ENCODE measurements at regions not wholly inside any gene's neighbourhood (a gene's known extent, or its start where the extent isn't known, plus 50 kb on each side); places are given as distances from the start of the nearest gene placed in this dataset.
A peak's percentile ranks its signal among the peaks of the same experiment; 100 is the strongest.

- H3K4me3 Mint-ChIP-seq: no peak overlapping the region
- peaks cover 5% of the 10 kb centered on the region for H3K4me1 Mint-ChIP-seq
- no peaks in the 10 kb centered on the region for H3K9me3 Mint-ChIP-seq
- DNase-seq (ENCODE audit: low spot score in 2 of 2) (no peak), ATAC-seq (no peak)
- no peak overlapping the region for H3K27ac Mint-ChIP-seq
- no peaks in the 10 kb centered on the region for H3K36me3 Mint-ChIP-seq
Measured at GRCh38 chr6:139551376-139551775, 176.9 kb upstream of the CITED2 start.

DNA sequence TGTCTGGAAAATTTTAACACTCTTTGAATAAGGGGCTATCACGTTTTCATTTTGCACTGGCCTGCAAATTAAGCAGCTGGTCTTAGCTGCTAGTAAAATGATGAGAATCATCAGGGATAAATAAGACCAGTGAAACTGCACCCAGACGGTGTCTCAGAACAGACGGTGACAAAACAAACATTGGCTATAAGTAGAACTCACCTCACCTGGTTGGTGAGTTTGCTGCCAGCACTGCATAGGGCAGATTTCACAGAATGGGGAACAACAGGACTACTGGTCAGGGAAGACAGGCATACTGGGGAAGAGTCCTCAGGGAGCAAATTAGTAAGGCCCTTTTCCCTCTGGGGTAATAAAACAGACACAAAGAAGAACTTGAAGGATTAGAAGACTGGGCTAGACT lies 175.9 kb upstream of the CITED2 start:
- peaks cover 10% of the 10 kb centered on the region for H3K4me1 Mint-ChIP-seq
- H3K9me3 Mint-ChIP-seq: no peaks in the 10 kb centered on the region
- no peaks in the 10 kb centered on the region for H3K36me3 Mint-ChIP-seq
- H3K27ac Mint-ChIP-seq: no peak overlapping the region
- H3K4me3 Mint-ChIP-seq: no peak overlapping the region
- ATAC-seq: no peak
- no peak for DNase-seq (ENCODE audit: low spot score in 2 of 2)

GRCh38 chr6:139549561-139550070 lies 175.2 kb upstream of the CITED2 start:
- H3K36me3 Mint-ChIP-seq: no peaks in the 10 kb centered on the region
- no peak for DNase-seq (ENCODE audit: low spot score in 2 of 2)
- ATAC-seq: peak; percentile 82
- peaks cover 12% of the 10 kb centered on the region for H3K4me1 Mint-ChIP-seq
- H3K4me3 Mint-ChIP-seq: no peak overlapping the region
- H3K27ac Mint-ChIP-seq: no peak overlapping the region
- no peaks in the 10 kb centered on the region for H3K9me3 Mint-ChIP-seq

DNA sequence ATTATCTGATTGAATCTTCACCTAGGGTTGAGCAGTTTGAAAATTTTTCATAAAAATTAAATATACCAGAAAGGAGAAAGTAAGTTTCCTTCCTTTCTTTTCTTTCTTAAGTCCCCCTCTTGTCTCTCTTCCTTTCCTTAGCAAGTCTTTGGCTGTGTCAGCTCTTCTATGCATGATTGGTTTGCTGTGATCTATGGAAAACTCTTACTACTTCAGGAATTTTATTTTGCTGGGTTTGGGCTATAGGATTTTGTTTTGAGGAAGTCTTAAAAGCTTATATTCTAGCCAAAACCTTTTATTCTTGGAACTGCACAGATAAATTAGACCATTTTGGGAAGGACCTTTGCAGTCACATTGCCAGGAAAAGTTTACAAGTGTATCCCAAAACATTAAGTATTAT lies 173.4 kb upstream of the CITED2 start:
- ATAC-seq (no peak), DNase-seq (ENCODE audit: low spot score in 2 of 2) (no peak)
- Mint-ChIP-seq H3K36me3 (no peaks in the 10 kb centered on the region), H3K9me3 (no peaks in the 10 kb centered on the region), H3K27ac (no peak overlapping the region), H3K4me3 (no peak overlapping the region), H3K4me1 (peaks cover 22% of the 10 kb centered on the region)

DNA sequence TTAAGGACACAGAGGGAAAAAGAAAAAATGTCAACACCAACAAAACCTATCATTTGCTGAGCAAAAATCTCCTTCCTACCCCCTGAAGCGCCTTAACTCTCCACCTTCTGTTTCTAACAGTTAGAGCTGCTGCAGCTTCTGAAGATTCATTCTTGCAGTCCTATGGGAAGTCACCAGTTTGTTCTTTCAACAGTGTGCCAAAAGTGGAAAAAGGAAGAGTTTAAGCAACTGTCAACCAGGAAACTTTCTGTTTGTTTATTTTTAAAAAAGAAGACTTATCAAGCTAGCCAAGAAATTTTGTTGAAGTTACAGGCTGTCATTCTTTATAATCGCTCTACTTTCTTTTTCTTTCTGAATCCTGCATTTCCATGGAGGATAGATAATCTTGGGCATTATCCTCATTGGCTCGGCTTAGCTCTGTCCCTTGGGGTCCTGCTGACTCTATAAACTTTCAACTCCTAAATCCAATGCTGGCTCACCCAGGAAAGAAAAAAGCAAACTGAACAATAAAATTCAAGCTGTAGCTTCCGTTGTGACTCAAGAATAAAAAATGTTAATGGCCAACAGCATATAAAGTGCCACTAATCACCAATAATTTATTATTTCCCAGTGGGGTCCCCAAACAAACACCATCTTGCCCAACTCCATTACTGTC lies 172.8 kb upstream of the CITED2 start:
- H3K4me1 Mint-ChIP-seq: peaks cover 24% of the 10 kb centered on the region
- no peak overlapping the region for H3K4me3 Mint-ChIP-seq
- H3K9me3 Mint-ChIP-seq: no peaks in the 10 kb centered on the region
- H3K27ac Mint-ChIP-seq: no peak overlapping the region
- no peaks in the 10 kb centered on the region for H3K36me3 Mint-ChIP-seq
- DNase-seq (ENCODE audit: low spot score in 2 of 2): no peak
- ATAC-seq: no peak

- H3K9me3 Mint-ChIP-seq: no peaks in the 10 kb centered on the region
- no peak overlapping the region for H3K4me3 Mint-ChIP-seq
- peaks cover 29% of the 10 kb centered on the region for H3K4me1 Mint-ChIP-seq
- H3K27ac Mint-ChIP-seq: no peak overlapping the region
- H3K36me3 Mint-ChIP-seq: no peaks in the 10 kb centered on the region
- DNase-seq (ENCODE audit: low spot score in 2 of 2) (no peak), ATAC-seq (no peak)
Measured at GRCh38 chr6:139546106-139546472, 171.6 kb upstream of the CITED2 start.

DNA sequence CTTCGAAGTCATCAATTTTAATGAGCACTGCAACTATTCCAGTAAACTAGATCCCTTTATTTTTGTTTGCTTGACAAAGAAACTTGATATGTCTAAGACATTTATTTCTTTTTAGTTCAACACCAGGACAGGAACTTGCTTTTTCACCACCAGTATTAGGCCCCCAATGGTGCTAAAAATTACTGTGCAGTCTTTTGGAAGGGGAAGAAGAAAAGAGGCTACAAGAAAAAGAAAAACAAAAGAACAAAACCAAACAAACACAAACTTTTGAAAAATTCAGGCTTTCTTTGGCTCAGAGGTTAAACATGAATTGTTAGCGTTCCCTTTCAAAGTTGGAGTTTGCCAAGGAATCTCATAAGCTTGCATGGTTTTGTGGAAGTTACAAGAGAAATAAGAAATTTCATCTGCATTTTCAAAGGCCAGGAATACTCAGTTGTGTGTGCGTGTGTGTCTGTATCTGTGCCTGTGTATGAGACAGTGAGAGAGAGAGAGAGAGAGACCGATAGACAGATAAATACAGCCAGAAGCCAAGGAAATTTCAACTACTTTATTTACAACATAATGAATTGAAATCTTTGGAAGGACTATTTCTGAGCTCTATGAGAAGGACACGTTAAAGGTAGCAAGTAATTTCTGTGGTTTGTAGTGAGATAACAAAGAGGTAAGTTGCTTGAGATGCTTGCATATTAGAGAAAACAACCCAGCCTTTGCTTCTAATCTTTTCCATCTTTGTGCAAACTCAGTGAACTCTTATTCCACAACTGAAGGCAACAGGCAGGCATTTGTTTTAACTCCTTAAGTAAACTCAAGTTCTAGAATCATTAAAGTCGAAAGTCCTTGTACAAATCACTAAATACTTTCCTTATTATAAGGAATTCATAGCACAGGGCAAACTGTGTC lies 171.0 kb upstream of the CITED2 start:
- ATAC-seq (no peak), DNase-seq (ENCODE audit: low spot score in 2 of 2) (no peak)
- Mint-ChIP-seq H3K4me1 (peaks cover 35% of the 10 kb centered on the region), H3K36me3 (no peaks in the 10 kb centered on the region), H3K27ac (peak overlapping the region; percentile 38), H3K9me3 (no peaks in the 10 kb centered on the region), H3K4me3 (no peak overlapping the region)

DNA sequence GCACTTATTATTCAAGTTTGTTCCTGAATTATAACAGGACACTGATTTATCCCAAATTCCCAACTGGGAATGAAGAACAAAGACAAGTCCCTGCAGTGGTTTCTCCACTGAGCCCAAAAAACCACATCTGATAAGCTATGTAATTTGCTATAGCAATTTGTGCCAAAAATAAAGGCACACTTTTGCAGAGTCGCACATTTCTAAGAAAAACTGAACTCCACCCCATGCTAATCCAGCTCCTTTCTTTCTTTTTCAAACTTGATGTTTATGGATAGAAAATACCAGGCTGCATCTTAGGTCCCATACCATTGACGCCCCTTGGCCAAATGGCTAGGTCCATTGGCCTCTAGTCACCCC lies 170.2 kb upstream of the CITED2 start:
- ATAC-seq: no peak
- Mint-ChIP-seq H3K36me3 (no peaks in the 10 kb centered on the region), H3K9me3 (no peaks in the 10 kb centered on the region), H3K4me3 (no peak overlapping the region), H3K27ac (no peak overlapping the region), H3K4me1 (peaks cover 43% of the 10 kb centered on the region)
- DNase-seq (ENCODE audit: low spot score in 2 of 2): no peak

DNA sequence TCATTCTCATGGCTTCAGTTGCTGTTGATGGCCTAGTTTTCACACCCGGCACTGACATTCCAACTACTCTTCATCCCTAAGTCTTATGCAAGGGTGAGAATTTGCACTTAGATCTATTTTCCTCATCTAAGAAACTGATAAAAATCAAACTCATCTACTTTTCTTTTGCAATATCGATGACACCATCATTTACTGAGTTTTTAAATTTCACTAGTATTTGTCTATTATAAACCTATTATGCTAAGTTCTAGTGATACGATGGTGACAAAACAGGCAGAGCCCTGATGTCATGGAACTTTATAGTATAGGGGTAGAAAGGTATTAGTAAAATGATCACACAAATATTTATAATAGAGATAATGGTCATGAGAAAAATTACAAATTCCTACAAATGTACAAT lies 167.9 kb upstream of the CITED2 start:
- peaks cover 49% of the 10 kb centered on the region for H3K4me1 Mint-ChIP-seq
- H3K9me3 Mint-ChIP-seq: no peaks in the 10 kb centered on the region
- ATAC-seq (no peak), DNase-seq (ENCODE audit: low spot score in 2 of 2) (no peak)
- no peaks in the 10 kb centered on the region for H3K36me3 Mint-ChIP-seq
- no peak overlapping the region for H3K4me3 Mint-ChIP-seq
- H3K27ac Mint-ChIP-seq: no peak overlapping the region

DNA sequence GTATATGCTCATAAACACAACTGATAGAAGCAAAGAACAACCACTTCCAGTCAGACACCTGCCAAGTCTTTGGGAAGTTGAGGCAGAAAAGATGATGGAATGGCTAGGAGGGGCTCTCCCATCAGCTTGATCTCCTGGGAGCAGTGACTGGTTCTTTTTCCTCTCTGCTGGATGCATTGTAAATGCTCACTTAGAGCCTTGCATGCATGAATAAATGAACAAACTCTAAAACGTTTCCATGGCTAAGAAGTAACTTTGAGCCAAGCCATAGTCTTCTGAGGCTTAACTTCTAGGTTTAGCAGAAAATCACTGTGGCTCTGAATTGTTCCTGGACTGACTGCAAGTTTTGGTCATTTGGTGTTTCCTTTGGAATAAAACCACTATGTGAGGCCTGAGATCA lies 166.4 kb upstream of the CITED2 start:
- H3K36me3 Mint-ChIP-seq: no peaks in the 10 kb centered on the region
- no peak for ATAC-seq
- H3K4me1 Mint-ChIP-seq: peaks cover 54% of the 10 kb centered on the region
- no peaks in the 10 kb centered on the region for H3K9me3 Mint-ChIP-seq
- H3K4me3 Mint-ChIP-seq: peak overlapping the region; percentile 47
- no peak for DNase-seq (ENCODE audit: low spot score in 2 of 2)
- peak overlapping the region; percentile 77 for H3K27ac Mint-ChIP-seq

- H3K27ac Mint-ChIP-seq: peak overlapping the region; percentile 77
- peaks cover 51% of the 10 kb centered on the region for H3K4me1 Mint-ChIP-seq
- H3K4me3 Mint-ChIP-seq: peak overlapping the region; percentile 47
- peak; percentile 22 to 79 for DNase-seq (ENCODE audit: low spot score in 2 of 2)
- H3K36me3 Mint-ChIP-seq: no peaks in the 10 kb centered on the region
- peak; percentile 97 for ATAC-seq
- no peaks in the 10 kb centered on the region for H3K9me3 Mint-ChIP-seq
Measured at GRCh38 chr6:139540276-139540675, 165.8 kb upstream of the CITED2 start.

- ATAC-seq (peak; percentile 75), DNase-seq (ENCODE audit: low spot score in 2 of 2) (peak in 1 of 2 donors; percentile 59)
- H3K4me1 Mint-ChIP-seq: peaks cover 50% of the 10 kb centered on the region
- peak overlapping the region; percentile 77 for H3K27ac Mint-ChIP-seq
- no peaks in the 10 kb centered on the region for H3K9me3 Mint-ChIP-seq
- peak overlapping the region; percentile 47 for H3K4me3 Mint-ChIP-seq
- H3K36me3 Mint-ChIP-seq: no peaks in the 10 kb centered on the region
Measured at GRCh38 chr6:139539852-139540251, 165.4 kb upstream of the CITED2 start.

- ATAC-seq: no peak
- Mint-ChIP-seq H3K36me3 (no peaks in the 10 kb centered on the region), H3K4me1 (peaks cover 59% of the 10 kb centered on the region), H3K9me3 (no peaks in the 10 kb centered on the region), H3K4me3 (no peak overlapping the region), H3K27ac (peak overlapping the region; percentile 77)
- DNase-seq (ENCODE audit: low spot score in 2 of 2): no peak
Measured at GRCh38 chr6:139538366-139538765, 163.9 kb upstream of the CITED2 start.

- Mint-ChIP-seq H3K4me1 (peaks cover 55% of the 10 kb centered on the region), H3K27ac (peak overlapping the region; percentile 34), H3K36me3 (no peaks in the 10 kb centered on the region), H3K4me3 (no peak overlapping the region), H3K9me3 (no peaks in the 10 kb centered on the region)
- DNase-seq (ENCODE audit: low spot score in 2 of 2) (no peak), ATAC-seq (no peak)
Measured at GRCh38 chr6:139536751-139537617, 162.5 kb upstream of the CITED2 start.

GRCh38 chr6:139534472-139535115 lies 160.1 kb upstream of the CITED2 start:
- Mint-ChIP-seq H3K36me3 (no peaks in the 10 kb centered on the region), H3K9me3 (no peaks in the 10 kb centered on the region), H3K4me1 (peaks cover 56% of the 10 kb centered on the region), H3K4me3 (peak overlapping the region; percentile 62), H3K27ac (peak overlapping the region; percentile 93)
- DNase-seq (ENCODE audit: low spot score in 2 of 2): peak in 1 of 2 donors; percentile 5
- peak; percentile 49 for ATAC-seq
